HG03432 (cell line): ENCODE measurements at regions not wholly inside any gene's neighbourhood (a gene's known extent, or its start where the extent isn't known, plus 50 kb on each side); places are given as distances from the start of the nearest gene placed in this dataset.
A peak's percentile ranks its signal among the peaks of the same experiment; 100 is the strongest.

Source experiments
- ATAC-seq: cut with Tn5 transposase; IDR thresholded peaks from one replicate; pipeline ENCODE4 v1.9.1; 2021; ENCODE audit warnings: mild to moderate bottlenecking, moderate library complexity; ENCODE audit not compliant: unreplicated experiment

- no peak for ATAC-seq
Observed at GRCh38 chr2:236963631-236964182, 122.0 kb upstream of the COPS8 start.

GRCh38 chr2:236964291-236964690 lies 121.4 kb upstream of the COPS8 start:
- no peak for ATAC-seq

- ATAC-seq, result no peak
Observed at GRCh38 chr2:236965021-236965840, 120.5 kb upstream of the COPS8 start.

GRCh38 chr2:236965841-236966096 lies 119.9 kb upstream of the COPS8 start:
- ATAC-seq, result no peak

- ATAC-seq, result no peak
Observed at GRCh38 chr2:236967499-236967783, 118.2 kb upstream of the COPS8 start.

- ATAC-seq, result peak; percentile 75
Observed at GRCh38 chr2:236968101-236968879, 117.4 kb upstream of the COPS8 start.

GRCh38 chr2:236968880-236969534 lies 116.7 kb upstream of the COPS8 start:
- no peak for ATAC-seq

- no peak for ATAC-seq
Observed at GRCh38 chr2:236969767-236970655, 115.7 kb upstream of the COPS8 start.

- ATAC-seq, result no peak
Observed at GRCh38 chr2:236970656-236971010, 115.1 kb upstream of the COPS8 start.

- no peak for ATAC-seq
Observed at GRCh38 chr2:236971131-236971821, 114.4 kb upstream of the COPS8 start.

GRCh38 chr2:236971919-236972381 lies 113.7 kb upstream of the COPS8 start:
- ATAC-seq, result no peak

GRCh38 chr2:236972491-236973342 lies 113.0 kb upstream of the COPS8 start:
- ATAC-seq, result no peak

- ATAC-seq, result no peak
Observed at GRCh38 chr2:236973343-236973980, 112.2 kb upstream of the COPS8 start.

GRCh38 chr2:236974148-236974547 lies 111.5 kb upstream of the COPS8 start:
- ATAC-seq, result no peak

- ATAC-seq, result no peak
Observed at GRCh38 chr2:236974752-236975151, 110.9 kb upstream of the COPS8 start.

- no peak for ATAC-seq
Observed at GRCh38 chr2:236975766-236976165, 109.9 kb upstream of the COPS8 start.

- no peak for ATAC-seq
Observed at GRCh38 chr2:236976266-236977062, 109.2 kb upstream of the COPS8 start.
